ENCODE measurements at regions not wholly inside any gene's neighbourhood (a gene's known extent, or its start where the extent isn't known, plus 50 kb on each side); places are given as distances from the start of the nearest gene placed in this dataset.

DNA sequence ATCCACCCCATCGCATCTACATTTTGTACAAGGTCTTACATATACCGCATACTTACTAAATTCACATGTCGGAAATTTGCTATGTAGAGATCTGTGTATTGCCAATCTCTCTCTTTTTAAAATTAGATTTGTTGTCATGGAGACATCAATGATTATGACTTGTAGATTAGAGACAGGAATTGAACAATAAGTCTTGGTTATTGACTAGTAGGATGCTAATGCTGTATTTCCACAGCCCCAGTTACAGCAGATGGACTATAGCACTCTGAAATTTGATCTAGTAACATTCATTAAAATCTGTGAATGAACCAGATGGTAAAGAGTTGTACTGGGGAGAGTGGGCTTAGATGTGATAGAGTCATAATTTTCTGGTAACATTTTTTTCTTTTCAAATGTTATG is 805.7 kb downstream of the SLC4A3 start:
- TF ChIP-seq, protein P1, sequence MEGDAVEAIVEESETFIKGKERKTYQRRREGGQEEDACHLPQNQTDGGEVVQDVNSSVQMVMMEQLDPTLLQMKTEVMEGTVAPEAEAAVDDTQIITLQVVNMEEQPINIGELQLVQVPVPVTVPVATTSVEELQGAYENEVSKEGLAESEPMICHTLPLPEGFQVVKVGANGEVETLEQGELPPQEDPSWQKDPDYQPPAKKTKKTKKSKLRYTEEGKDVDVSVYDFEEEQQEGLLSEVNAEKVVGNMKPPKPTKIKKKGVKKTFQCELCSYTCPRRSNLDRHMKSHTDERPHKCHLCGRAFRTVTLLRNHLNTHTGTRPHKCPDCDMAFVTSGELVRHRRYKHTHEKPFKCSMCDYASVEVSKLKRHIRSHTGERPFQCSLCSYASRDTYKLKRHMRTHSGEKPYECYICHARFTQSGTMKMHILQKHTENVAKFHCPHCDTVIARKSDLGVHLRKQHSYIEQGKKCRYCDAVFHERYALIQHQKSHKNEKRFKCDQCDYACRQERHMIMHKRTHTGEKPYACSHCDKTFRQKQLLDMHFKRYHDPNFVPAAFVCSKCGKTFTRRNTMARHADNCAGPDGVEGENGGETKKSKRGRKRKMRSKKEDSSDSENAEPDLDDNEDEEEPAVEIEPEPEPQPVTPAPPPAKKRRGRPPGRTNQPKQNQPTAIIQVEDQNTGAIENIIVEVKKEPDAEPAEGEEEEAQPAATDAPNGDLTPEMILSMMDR (IDR thresholded peaks at IDR 0.05), result no peak
- TF ChIP-seq POLR2AphosphoS5 (IDR thresholded peaks at IDR 0.05) (no peak), POLR2A (IDR thresholded peaks at IDR 0.05) (no peak)

Data from breast epithelium (tissue), 3 donors.